GM23248 (cell line): ENCODE measurements at regions not wholly inside any gene's neighbourhood (a gene's known extent, or its start where the extent isn't known, plus 50 kb on each side); places are given as distances from the start of the nearest gene placed in this dataset.
A peak's percentile ranks its signal among the peaks of the same experiment; 100 is the strongest.

Experiments
- DNase-seq: peaks from one replicate; pipeline ENCODE4 v3.0.0-alpha.2; 2015
- H2AFZ ChIP-seq: fragments of 200-600 bp; sonication (generic); 2 replicates; pipeline ENCODE4 v1.6.1; 2016; ENCODE audit warnings: antibody characterized with exemption
- H3F3A ChIP-seq: fragments of 200-600 bp; sonication (generic); 2 replicates; pipeline ENCODE4 v1.6.1; 2016; ENCODE audit warnings: mild to moderate bottlenecking, antibody characterized with exemption, mixed run types; ENCODE audit not compliant: insufficient read depth
- H3K27ac ChIP-seq: fragments of 200-600 bp; sonication (generic); 2 replicates; pipeline ENCODE4 v1.5.1; 2016; ENCODE audit warnings: mild to moderate bottlenecking
- H3K27me3 ChIP-seq: fragments of 200-600 bp; sonication (generic); replicated peaks from 2 replicates; pipeline ENCODE4 v1.6.1; 2016; ENCODE audit warnings: mild to moderate bottlenecking; ENCODE audit not compliant: insufficient read depth
- H3K36me3 ChIP-seq: fragments of 200-600 bp; sonication (generic); 2 replicates; pipeline ENCODE4 v1.6.1; 2016; ENCODE audit warnings: low read depth, mild to moderate bottlenecking
- H3K4me1 ChIP-seq: fragments of 200-600 bp; sonication (generic); 2 replicates; pipeline ENCODE4 v1.6.1; 2016; ENCODE audit warnings: mild to moderate bottlenecking; ENCODE audit not compliant: insufficient read depth
- H3K4me2 ChIP-seq: fragments of 200-600 bp; sonication (generic); one replicate; pipeline ENCODE4 v1.6.1; 2016; ENCODE audit warnings: mild to moderate bottlenecking; ENCODE audit not compliant: unreplicated experiment
- H3K4me3 ChIP-seq: fragments of 200-600 bp; sonication (generic); 2 replicates; pipeline ENCODE4 v1.5.1; 2016; ENCODE audit warnings: mild to moderate bottlenecking
- H3K79me2 ChIP-seq: fragments of 200-600 bp; sonication (generic); 2 replicates; pipeline ENCODE4 v1.6.1; 2016; ENCODE audit warnings: mild to moderate bottlenecking; ENCODE audit not compliant: insufficient read depth
- H3K9ac ChIP-seq: fragments of 200-600 bp; sonication (generic); 2 replicates; pipeline ENCODE4 v1.6.1; 2016; ENCODE audit warnings: mild to moderate bottlenecking
- H3K9me2 ChIP-seq: fragments of 200-600 bp; sonication (generic); 2 replicates; pipeline ENCODE4 v1.6.1; 2016; ENCODE audit warnings: mixed run types, mild to moderate bottlenecking, moderate library complexity; ENCODE audit not compliant: insufficient read depth
- H3K9me3 ChIP-seq: fragments of 200-600 bp; sonication (generic); one replicate; pipeline ENCODE4 v1.6.1; 2017; ENCODE audit warnings: low read depth
- H4K20me1 ChIP-seq: fragments of 200-600 bp; sonication (generic); 2 replicates; pipeline ENCODE4 v1.6.0; 2016; ENCODE audit not compliant: insufficient read depth
- EZH2 ChIP-seq: fragments of 200-600 bp; sonication (generic); IDR thresholded peaks from 2 replicates; pipeline ENCODE4 v1.6.1; 2018; ENCODE audit warnings: antibody characterized with exemption, mild to moderate bottlenecking; ENCODE audit not compliant: insufficient read depth, poor library complexity, severe bottlenecking
- EZH2phosphoT487 ChIP-seq: fragments of 200-600 bp; sonication (generic); IDR thresholded peaks from 2 replicates; pipeline ENCODE4 v1.6.1; 2018; ENCODE audit warnings: antibody characterized with exemption, moderate library complexity, mild to moderate bottlenecking, low read depth; ENCODE audit not compliant: insufficient read depth
- WGBS, 2 experiments: methylation state at CpG; one replicate each; pipeline ENCODE4 v1.1.6; 2015 to 2017; ENCODE audit warnings: low lambda C conversion rate in 2 of 2, low coverage in 1 of 2; ENCODE audit errors: missing lambda C conversion rate in 2 of 2; 5-methylcytosine and 5-hydroxymethylcytosine counted together
- in situ Hi-C: fragments of 300-500 bp; cut with MboI; formaldehyde crosslinking; loops from 2 replicates; pipeline ENCODE4 v1.15.0; 2020

- no peaks in the 10 kb centered on the region for H3K9me3 ChIP-seq
- H3K27me3 ChIP-seq = no peaks in the 10 kb centered on the region
- in situ Hi-C loops = no loop called here
- no peak for DNase-seq
- no peak overlapping the region for H3K27ac ChIP-seq
- no peak overlapping the region for H2AFZ ChIP-seq
- TF ChIP-seq EZH2phosphoT487 (no peak), EZH2 (no peak)
- no peaks in the 10 kb centered on the region for H3K9me2 ChIP-seq
- H3K79me2 ChIP-seq = no peaks in the 10 kb centered on the region
- H3K4me2 ChIP-seq = no peak overlapping the region
- 59 to 61% methylated on average over 1 of the region's 1 CpG for WGBS, 2 experiments
- H4K20me1 ChIP-seq = no peaks in the 10 kb centered on the region
- H3K4me1 ChIP-seq = no peaks in the 10 kb centered on the region
- no peak overlapping the region for H3K9ac ChIP-seq
- H3F3A ChIP-seq = no peaks in the 10 kb centered on the region
- no peak overlapping the region for H3K4me3 ChIP-seq
- H3K36me3 ChIP-seq = no peaks in the 10 kb centered on the region
Observed at GRCh38 chr10:111773950-111774349, 409.6 kb downstream of the GPAM start.

GRCh38 chr10:111774486-111774885 is 409.1 kb downstream of the GPAM start:
- Histone ChIP-seq H3K79me2 (no peaks in the 10 kb centered on the region), H3K27me3 (no peaks in the 10 kb centered on the region), H3K9me2 (no peaks in the 10 kb centered on the region), H3K9me3 (no peaks in the 10 kb centered on the region), H3F3A (no peaks in the 10 kb centered on the region), H3K36me3 (no peaks in the 10 kb centered on the region), H4K20me1 (no peaks in the 10 kb centered on the region), H3K4me2 (no peak overlapping the region), H2AFZ (no peak overlapping the region), H3K9ac (no peak overlapping the region), H3K4me1 (no peaks in the 10 kb centered on the region), H3K4me3 (no peak overlapping the region), H3K27ac (no peak overlapping the region)
- no peak for DNase-seq
- no peak for TF ChIP-seq EZH2
- in situ Hi-C loops = no loop called here
- WGBS, 2 experiments = 12 to 16% methylated on average over 2 of the region's 2 CpGs

GRCh38 chr10:111784436-111784835 is 399.1 kb downstream of the GPAM start:
- in situ Hi-C loops = no loop called here
- DNase-seq = peak; percentile 2
- H3K27ac ChIP-seq = no peak overlapping the region
- no peak overlapping the region for H3K4me3 ChIP-seq
- 6 to 18% methylated on average over 1 of the region's 1 CpG for WGBS, 2 experiments
- H3K36me3 ChIP-seq = no peaks in the 10 kb centered on the region
- TF ChIP-seq EZH2phosphoT487 (no peak), EZH2 (no peak)
- H2AFZ ChIP-seq = no peak overlapping the region
- no peaks in the 10 kb centered on the region for H3K9me3 ChIP-seq
- H3K79me2 ChIP-seq = no peaks in the 10 kb centered on the region
- peaks cover 10% of the 10 kb centered on the region for H3K27me3 ChIP-seq
- no peak overlapping the region for H3K4me2 ChIP-seq
- H3K4me1 ChIP-seq = no peaks in the 10 kb centered on the region
- no peaks in the 10 kb centered on the region for H4K20me1 ChIP-seq
- no peak overlapping the region for H3K9ac ChIP-seq
- no peaks in the 10 kb centered on the region; the same call in 1 of the 2 replicates for H3K9me2 ChIP-seq
- no peaks in the 10 kb centered on the region for H3F3A ChIP-seq

GRCh38 chr10:111784946-111785465 is 398.6 kb downstream of the GPAM start:
- in situ Hi-C loops = no loop called here
- 50 to 52% methylated on average over 2 of the region's 2 CpGs for WGBS, 2 experiments

GRCh38 chr10:111785921-111786320 is 397.6 kb downstream of the GPAM start:
- in situ Hi-C loops = no loop called here
- no peak overlapping the region for H2AFZ ChIP-seq

More at GRCh38 chr10:111784946-111785465, 398.6 kb downstream of the GPAM start:
- Histone ChIP-seq H3K79me2 (no peaks in the 10 kb centered on the region), H3K9ac (no peak overlapping the region), H4K20me1 (no peaks in the 10 kb centered on the region), H3K36me3 (no peaks in the 10 kb centered on the region), H3F3A (no peaks in the 10 kb centered on the region), H3K9me2 (no peaks in the 10 kb centered on the region; the same call in 1 of the 2 replicates), H3K27ac (no peak overlapping the region), H2AFZ (no peak overlapping the region), H3K4me3 (no peak overlapping the region), H3K4me2 (no peak overlapping the region), H3K9me3 (no peaks in the 10 kb centered on the region), H3K4me1 (no peaks in the 10 kb centered on the region), H3K27me3 (peaks cover 14% of the 10 kb centered on the region)
- TF ChIP-seq EZH2phosphoT487 = no peak
- TF ChIP-seq EZH2 = no peak
- no peak for DNase-seq

More at GRCh38 chr10:111785921-111786320, 397.6 kb downstream of the GPAM start:
- Histone ChIP-seq H3F3A (no peaks in the 10 kb centered on the region), H3K4me3 (no peak overlapping the region), H4K20me1 (no peaks in the 10 kb centered on the region), H3K27me3 (peaks cover 18% of the 10 kb centered on the region), H3K9ac (no peak overlapping the region), H3K4me1 (no peaks in the 10 kb centered on the region), H3K27ac (no peak overlapping the region), H3K9me2 (no peaks in the 10 kb centered on the region; the same call in 1 of the 2 replicates), H3K36me3 (no peaks in the 10 kb centered on the region), H3K79me2 (no peaks in the 10 kb centered on the region), H3K9me3 (no peaks in the 10 kb centered on the region), H3K4me2 (no peak overlapping the region)
- no peak for DNase-seq
- TF ChIP-seq EZH2 = no peak
- TF ChIP-seq EZH2phosphoT487 = no peak
- 76 to 85% methylated on average over 1 of the region's 1 CpG for WGBS, 2 experiments
